Right lobe of liver (tissue), 4 donors: ENCODE measurements at regions not wholly inside any gene's neighbourhood (a gene's known extent, or its start where the extent isn't known, plus 50 kb on each side); places are given as distances from the start of the nearest gene placed in this dataset.

Source experiments
- POLR2A ChIP-seq: fragments of 450-650 bp; IDR thresholded peaks from one replicate; pipeline ENCODE4 v1.6.1; 2017; ENCODE audit warnings: antibody characterized with exemption, mild to moderate bottlenecking
- TF ChIP-seq, protein P1 (sequence below), 4 donors: fragments of 200-600 bp in 3 of 4; fragments of 450-650 bp in 1 of 4; IDR thresholded peaks; one replicate each; pipeline versions ENCODE4 v1.5.1 to v1.8.0; 2016 to 2022; ENCODE audit warnings: antibody characterized with exemption in 4 of 4, mild to moderate bottlenecking in 2 of 4
- donor health status: DM: no; HTN: no; CAD: no.
- donor health status: DM: no; HTN: no; CAD: no.
- donor health status: DM: no; HTN: yes; CAD: no.

DNA sequence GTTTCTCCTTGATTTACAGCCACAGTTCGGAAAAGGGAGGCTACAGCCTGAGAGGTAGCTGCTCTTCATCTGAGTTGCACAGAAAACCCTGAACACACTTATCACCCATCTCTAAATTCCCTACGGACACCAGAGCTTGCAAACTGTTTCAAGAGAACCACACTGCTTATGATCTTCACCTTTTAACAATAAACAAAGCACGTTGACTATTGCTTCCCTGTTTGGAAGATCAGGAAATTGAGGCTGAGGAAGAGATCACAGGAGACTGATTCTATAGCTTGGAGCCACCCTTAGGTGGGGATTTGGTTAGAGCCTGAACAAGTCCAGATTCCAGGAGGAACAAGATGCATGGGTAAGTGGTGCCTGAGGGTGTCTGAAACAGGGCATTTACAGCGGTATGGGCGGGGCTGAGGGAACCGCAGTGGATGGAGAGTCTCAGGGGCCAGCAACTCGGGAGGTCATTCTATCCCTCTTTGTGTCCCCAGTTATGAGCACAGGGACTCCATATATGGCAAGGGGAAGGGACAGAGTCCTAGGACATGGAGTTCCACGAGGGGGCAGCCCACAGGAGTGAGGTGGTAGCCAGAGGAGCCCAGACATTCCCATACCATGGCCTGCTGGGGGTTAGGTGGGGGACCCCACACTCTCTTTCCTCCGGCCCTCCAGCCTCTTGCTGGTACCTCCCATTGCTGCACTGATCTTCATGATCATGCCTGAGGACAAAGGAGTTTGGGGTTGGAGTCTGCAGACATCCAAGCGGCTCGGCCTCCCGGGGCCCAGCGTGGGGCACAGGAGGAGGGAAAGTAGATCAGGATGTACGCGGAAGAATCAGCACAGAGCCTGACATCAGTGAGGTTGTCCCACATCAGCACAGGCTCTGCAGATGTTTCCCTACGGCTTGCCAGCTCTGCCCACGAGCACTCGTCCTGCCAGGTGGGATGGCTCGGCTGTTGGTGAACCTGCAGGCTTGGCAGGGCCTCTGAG is 162.3 kb upstream of the ZNF536 start:
- TF ChIP-seq, protein P1, sequence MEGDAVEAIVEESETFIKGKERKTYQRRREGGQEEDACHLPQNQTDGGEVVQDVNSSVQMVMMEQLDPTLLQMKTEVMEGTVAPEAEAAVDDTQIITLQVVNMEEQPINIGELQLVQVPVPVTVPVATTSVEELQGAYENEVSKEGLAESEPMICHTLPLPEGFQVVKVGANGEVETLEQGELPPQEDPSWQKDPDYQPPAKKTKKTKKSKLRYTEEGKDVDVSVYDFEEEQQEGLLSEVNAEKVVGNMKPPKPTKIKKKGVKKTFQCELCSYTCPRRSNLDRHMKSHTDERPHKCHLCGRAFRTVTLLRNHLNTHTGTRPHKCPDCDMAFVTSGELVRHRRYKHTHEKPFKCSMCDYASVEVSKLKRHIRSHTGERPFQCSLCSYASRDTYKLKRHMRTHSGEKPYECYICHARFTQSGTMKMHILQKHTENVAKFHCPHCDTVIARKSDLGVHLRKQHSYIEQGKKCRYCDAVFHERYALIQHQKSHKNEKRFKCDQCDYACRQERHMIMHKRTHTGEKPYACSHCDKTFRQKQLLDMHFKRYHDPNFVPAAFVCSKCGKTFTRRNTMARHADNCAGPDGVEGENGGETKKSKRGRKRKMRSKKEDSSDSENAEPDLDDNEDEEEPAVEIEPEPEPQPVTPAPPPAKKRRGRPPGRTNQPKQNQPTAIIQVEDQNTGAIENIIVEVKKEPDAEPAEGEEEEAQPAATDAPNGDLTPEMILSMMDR (IDR thresholded peaks at IDR 0.05) = no peak
- TF ChIP-seq POLR2A = no peak
